ENCODE measurements at regions not wholly inside any gene's neighbourhood (a gene's known extent, or its start where the extent isn't known, plus 50 kb on each side); places are given as distances from the start of the nearest gene placed in this dataset.

DNA sequence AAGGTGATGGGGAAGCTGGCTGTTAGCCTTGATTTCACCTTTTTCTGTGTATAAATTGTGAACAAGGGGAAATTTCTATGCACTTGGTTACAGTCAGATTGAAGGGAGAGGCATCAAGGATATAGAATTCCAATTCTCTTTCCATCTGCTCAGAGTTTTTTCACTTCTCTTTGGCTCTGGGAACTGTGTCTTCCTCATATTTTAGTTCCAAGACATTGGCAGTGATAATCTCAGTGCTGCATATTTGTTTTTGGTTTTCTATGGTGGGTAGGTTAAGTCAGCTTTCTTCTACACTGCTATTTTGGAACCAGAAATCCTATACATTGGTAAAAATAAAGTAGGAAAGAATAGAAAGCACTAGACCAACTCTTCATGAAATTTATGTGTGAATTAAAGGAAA is 569.6 kb upstream of the CXADR start:
- no peak for TF ChIP-seq CTCF (IDR thresholded peaks at IDR 0.05; ENCODE audit: control extremely low read depth, extremely low read depth)
- DNase-seq: no peak
- Histone ChIP-seq H3K4me3 (no peak overlapping the region), H3K36me3 (ENCODE audit: control insufficient read depth in 4 of 4, insufficient read depth in 4 of 4, low read length in 4 of 4) (no peaks in the 10 kb centered on the region), H3K9ac (ENCODE audit: insufficient read depth in 1 of 2, low read length in 2 of 2) (no peak overlapping the region), H3K27me3 (ENCODE audit: control insufficient read depth in 3 of 3, insufficient read depth in 3 of 3, low read length in 2 of 3) (no peaks in the 10 kb centered on the region), H3K9me3 (ENCODE audit: control insufficient read depth in 4 of 4, insufficient read depth in 3 of 4, low read length in 3 of 4) (peaks cover 0 to 4% (median 0%) of the 10 kb centered on the region in 4 donors), H3K27ac (ENCODE audit: low read depth in 1 of 2, low read length in 1 of 2) (no peak overlapping the region), H3K4me1 (ENCODE audit: control insufficient read depth in 5 of 5, insufficient read depth in 5 of 5, low read length in 5 of 5) (no peaks in the 10 kb centered on the region)
- no peak for ATAC-seq (ENCODE audit: insufficient read depth, low FRiP score)

DNA sequence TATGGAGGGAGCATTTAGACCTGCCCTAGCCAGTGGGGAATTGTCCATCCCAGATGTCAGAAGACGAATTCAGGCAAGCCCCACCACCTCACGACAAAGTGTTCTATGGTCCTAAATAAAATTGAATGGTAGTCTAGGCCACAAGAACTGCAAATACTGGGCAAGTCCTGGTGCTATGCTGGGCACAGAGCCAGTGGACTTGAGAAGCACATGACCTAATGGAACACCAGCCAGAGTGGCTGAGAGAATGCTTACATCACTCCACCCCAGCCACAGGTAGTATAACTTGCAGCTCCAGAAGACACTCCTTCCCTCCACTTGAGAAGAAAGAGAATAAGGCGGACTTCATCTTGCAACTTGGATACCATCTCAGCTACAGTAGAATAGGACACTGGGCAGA is 567.3 kb upstream of the CXADR start:
- Histone ChIP-seq H3K9ac (ENCODE audit: insufficient read depth in 1 of 2, low read length in 2 of 2) (no peak overlapping the region), H3K4me1 (ENCODE audit: control insufficient read depth in 5 of 5, insufficient read depth in 5 of 5, low read length in 5 of 5) (no peaks in the 10 kb centered on the region), H3K27me3 (ENCODE audit: control insufficient read depth in 3 of 3, insufficient read depth in 3 of 3, low read length in 2 of 3) (no peaks in the 10 kb centered on the region), H3K9me3 (ENCODE audit: control insufficient read depth in 4 of 4, insufficient read depth in 3 of 4, low read length in 3 of 4) (peaks cover 0 to 4% (median 0%) of the 10 kb centered on the region in 4 donors), H3K4me3 (no peak overlapping the region), H3K27ac (ENCODE audit: low read depth in 1 of 2, low read length in 1 of 2) (no peak overlapping the region), H3K36me3 (ENCODE audit: control insufficient read depth in 4 of 4, insufficient read depth in 4 of 4, low read length in 4 of 4) (no peaks in the 10 kb centered on the region)
- ATAC-seq (ENCODE audit: insufficient read depth, low FRiP score) (no peak), DNase-seq (peak in 1 of 3 donors; percentile 4)
- WGBS, 2 donors: 85 to 86% methylated on average over 3 of the region's 3 CpGs
- no peak for TF ChIP-seq CTCF (IDR thresholded peaks at IDR 0.05; ENCODE audit: control extremely low read depth, extremely low read depth)

GRCh38 chr21:16956824-16957223 is 556.0 kb upstream of the CXADR start:
- peaks cover 0 to 3% (median 0%) of the 10 kb centered on the region in 4 donors for H3K9me3 ChIP-seq (ENCODE audit: control insufficient read depth in 4 of 4, insufficient read depth in 3 of 4, low read length in 3 of 4)
- no peak for TF ChIP-seq CTCF (IDR thresholded peaks at IDR 0.05; ENCODE audit: control extremely low read depth, extremely low read depth)
- no peaks in the 10 kb centered on the region for H3K36me3 ChIP-seq (ENCODE audit: control insufficient read depth in 4 of 4, insufficient read depth in 4 of 4, low read length in 4 of 4)
- no peaks in the 10 kb centered on the region for H3K4me1 ChIP-seq (ENCODE audit: control insufficient read depth in 5 of 5, insufficient read depth in 5 of 5, low read length in 5 of 5)
- no peak overlapping the region for H3K27ac ChIP-seq (ENCODE audit: low read depth in 1 of 2, low read length in 1 of 2)
- no peak overlapping the region for H3K9ac ChIP-seq (ENCODE audit: insufficient read depth in 1 of 2, low read length in 2 of 2)
- H3K4me3 ChIP-seq: no peak overlapping the region
- H3K27me3 ChIP-seq (ENCODE audit: control insufficient read depth in 3 of 3, insufficient read depth in 3 of 3, low read length in 2 of 3): no peaks in the 10 kb centered on the region
- no peak for ATAC-seq (ENCODE audit: insufficient read depth, low FRiP score)
- DNase-seq: no peak

DNA sequence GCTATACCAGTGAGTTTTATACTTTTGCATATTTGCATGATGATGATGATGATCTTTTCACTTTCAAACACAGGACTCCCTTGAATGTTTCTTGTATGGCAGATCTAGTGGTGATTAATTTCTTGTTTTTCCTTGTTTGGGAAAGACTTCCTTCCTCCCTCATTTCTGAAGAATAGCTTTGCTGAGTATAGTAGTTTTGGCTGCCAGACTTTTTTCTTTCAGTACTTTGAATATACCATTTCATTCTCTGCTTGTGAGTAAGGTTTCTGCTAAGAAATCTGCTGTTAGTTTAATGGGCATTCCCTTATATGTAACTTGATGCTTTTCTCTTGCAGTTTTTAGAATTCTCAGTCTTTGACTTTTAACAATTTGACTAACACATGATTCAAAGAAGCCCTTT is 547.4 kb upstream of the CXADR start:
- H3K27ac ChIP-seq (ENCODE audit: low read depth in 1 of 2, low read length in 1 of 2): no peak overlapping the region
- H3K4me3 ChIP-seq: no peak overlapping the region
- H3K9me3 ChIP-seq (ENCODE audit: control insufficient read depth in 4 of 4, insufficient read depth in 3 of 4, low read length in 3 of 4): peaks cover 0 to 6% (median 5%) of the 10 kb centered on the region in 4 donors
- no peaks in the 10 kb centered on the region for H3K27me3 ChIP-seq (ENCODE audit: control insufficient read depth in 3 of 3, insufficient read depth in 3 of 3, low read length in 2 of 3)
- TF ChIP-seq CTCF (IDR thresholded peaks at IDR 0.05; ENCODE audit: control extremely low read depth, extremely low read depth): no peak
- no peaks in the 10 kb centered on the region for H3K36me3 ChIP-seq (ENCODE audit: control insufficient read depth in 4 of 4, insufficient read depth in 4 of 4, low read length in 4 of 4)
- no peaks in the 10 kb centered on the region for H3K4me1 ChIP-seq (ENCODE audit: control insufficient read depth in 5 of 5, insufficient read depth in 5 of 5, low read length in 5 of 5)
- ATAC-seq (ENCODE audit: insufficient read depth, low FRiP score) (no peak), DNase-seq (no peak)
- H3K9ac ChIP-seq (ENCODE audit: insufficient read depth in 1 of 2, low read length in 2 of 2): no peak overlapping the region

Measured in lung (tissue), 11 donors.